Activated T-cell treated with anti-CD3 and anti-CD28 coated beads, Interleukin-2, amount 50 U/mL, for 1 hour (primary cell): ENCODE measurements at regions not wholly inside any gene's neighbourhood (a gene's known extent, or its start where the extent isn't known, plus 50 kb on each side); places are given as distances from the start of the nearest gene placed in this dataset.
"Not testable (repeated sequence)": the region's sequence is repeated elsewhere in the genome, so short reads cannot be mapped to it uniquely, and the experiment has no call there.

Experiments
- DNase-seq: peaks from one replicate; pipeline ENCODE4 v3.0.0-alpha.2; 2020

DNA sequence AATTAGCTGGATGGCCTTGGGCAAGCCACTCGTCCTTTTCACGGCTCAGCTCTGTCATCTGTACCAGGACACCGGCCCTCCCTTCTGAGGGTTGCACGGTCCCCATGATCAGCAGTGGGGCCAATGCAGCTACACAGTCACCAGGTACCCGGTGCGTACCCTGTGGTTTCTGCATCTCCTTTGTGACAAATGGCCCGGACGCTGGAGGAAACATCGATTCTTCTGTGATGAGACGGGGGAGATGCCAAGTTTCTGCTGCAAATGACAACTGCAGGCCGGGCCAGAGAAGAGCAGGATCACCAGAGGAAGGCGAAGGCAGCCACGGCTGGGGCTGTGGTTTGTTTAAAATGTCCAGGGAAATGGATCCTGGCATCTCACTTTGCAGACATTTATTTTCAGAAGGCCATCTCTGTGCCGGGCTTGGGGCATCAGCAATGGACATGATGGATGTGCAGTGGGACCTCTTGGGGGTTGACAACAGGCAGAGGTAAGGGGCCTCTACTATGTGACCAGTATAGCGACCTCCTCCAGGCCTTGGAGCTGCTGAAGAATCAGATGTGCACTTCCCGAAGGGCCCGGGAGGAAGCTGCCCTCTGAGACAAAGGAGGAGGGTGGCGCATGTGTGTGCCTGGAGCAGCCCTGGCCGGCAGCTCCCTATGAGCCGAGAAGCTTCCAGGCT, 221.9 kb upstream of the C1orf174 start:
- no peak for DNase-seq

DNA sequence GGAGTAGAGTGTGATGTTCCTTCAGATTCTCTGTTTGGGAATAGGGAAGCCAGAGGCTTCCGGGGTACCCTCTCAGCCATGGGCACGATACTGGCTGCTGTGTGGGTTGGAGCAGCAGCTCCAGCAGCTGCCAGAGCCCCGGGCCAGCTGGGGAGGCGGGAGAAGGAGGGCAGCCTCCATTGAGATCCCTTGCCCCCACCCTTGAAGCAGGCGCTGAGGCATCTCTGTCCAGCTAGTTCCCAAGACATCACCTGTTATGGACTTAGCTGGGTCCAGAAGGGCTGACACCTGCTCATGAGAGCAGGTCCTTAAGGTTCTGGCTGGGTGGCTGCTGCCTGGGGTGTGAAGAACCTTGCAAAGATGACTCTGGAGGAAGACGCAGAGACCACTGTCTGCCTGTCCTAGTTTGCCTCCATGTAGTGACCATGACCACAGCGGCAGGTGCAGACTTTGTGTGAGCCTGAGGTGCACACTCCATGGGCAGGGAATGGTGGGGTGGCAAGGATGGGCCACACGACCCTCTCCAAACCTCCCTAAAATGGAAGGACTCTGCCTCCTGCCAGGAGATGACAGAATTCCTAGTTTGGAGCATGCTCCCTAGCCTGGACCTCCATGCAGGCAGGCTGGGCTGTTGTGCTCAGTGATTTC, 222.6 kb upstream of the C1orf174 start:
- DNase-seq = no peak

DNA sequence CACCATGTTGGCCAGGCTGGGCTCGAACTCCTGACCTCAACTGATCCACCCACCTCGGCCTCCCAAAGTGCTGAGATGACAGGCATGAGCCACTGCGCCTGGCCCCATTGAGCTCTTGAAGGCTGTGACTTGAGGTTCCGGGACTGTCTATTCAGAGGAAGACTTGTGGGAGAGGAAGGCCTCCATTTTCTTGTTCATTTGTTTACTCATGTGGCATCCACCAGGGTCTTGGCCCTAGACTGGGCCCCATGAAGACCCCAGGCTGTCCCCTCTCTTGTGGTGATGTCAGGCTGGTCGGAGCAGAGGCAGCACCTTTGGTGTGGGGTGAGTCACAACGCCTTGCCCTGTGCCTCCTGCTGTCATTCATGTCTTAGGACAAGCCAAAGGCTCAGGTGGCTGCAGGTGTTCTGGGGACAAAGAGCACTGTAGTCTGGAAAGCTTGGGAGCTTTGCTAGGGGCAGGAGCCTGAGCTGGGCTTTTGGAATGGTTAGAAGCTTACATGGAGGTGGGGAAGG, 224.6 kb upstream of the C1orf174 start:
- DNase-seq = no peak

- DNase-seq = no peak
These were observed 226.2 kb upstream of the C1orf174 start for GRCh38 chr1:4126251-4126650.

- no peak for DNase-seq
These were observed 226.9 kb upstream of the C1orf174 start for GRCh38 chr1:4126731-4127591.

GRCh38 chr1:4127592-4128140, 227.6 kb upstream of the C1orf174 start:
- no peak for DNase-seq

DNA sequence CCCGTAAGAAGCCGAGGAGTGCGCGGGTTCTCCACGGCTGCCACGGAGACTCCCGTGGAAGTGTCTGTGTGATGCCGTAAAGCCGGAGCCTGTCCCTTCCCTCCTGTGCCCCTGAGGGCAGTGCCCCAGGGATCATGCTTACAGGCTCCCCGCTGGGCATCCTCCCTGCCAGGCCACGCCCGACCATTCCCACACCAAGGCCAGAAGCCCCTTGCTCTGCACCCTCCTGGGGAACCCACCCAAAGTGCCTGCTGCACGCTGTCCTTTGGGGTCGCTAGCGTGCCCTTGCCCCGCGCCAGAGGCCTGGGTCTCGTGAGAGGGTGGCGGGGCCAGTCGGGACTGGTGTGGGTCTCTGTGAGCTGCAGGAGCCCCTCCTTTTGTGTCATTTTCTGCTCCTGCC, 228.5 kb upstream of the C1orf174 start:
- no peak for DNase-seq

- DNase-seq = no peak
These were observed 229.6 kb upstream of the C1orf174 start for GRCh38 chr1:4129693-4130092.

DNA sequence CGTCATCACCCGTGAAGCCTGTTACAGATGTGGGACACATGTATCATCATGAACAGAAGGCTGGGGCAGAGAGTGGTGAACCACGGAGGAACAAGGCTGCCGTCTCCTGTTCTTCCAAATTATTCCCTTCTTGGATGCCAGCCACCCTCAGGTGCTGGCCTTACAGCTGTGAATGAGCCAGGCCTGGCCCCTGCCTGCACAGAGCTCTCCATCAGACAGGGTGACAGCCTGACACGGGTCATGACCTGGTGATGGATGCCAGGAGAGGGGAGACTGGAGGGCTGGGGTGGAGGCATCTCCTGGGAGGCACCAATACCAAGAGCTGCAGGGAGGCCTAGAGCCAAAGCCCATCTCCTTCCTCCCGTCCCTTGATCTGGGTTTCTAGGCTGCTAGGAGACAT, 230.0 kb upstream of the C1orf174 start:
- DNase-seq = no peak

DNA sequence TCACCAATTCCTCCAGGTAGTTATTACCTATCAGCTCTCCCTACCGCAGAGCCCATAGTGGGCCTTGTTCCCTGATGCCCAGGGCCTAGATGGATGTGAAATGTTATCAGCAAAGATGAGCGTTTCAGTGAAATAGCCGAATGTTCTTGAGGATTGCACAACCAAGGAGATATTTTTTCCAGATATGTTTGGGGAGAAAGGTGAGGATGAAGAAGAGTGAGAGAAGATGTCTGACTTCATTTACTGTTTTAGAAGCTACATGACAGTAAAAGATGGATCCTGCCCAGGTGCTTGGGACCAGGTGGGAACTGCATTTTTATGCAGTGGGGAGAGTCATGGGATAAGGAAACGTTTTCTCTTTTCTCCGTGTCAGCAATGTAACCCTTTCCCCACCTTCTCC, 231.7 kb upstream of the C1orf174 start:
- DNase-seq = no peak

- DNase-seq = no peak
These were observed 232.6 kb upstream of the C1orf174 start for GRCh38 chr1:4132352-4133296.

- DNase-seq = no peak
These were observed 233.3 kb upstream of the C1orf174 start for GRCh38 chr1:4133297-4133938.

DNA sequence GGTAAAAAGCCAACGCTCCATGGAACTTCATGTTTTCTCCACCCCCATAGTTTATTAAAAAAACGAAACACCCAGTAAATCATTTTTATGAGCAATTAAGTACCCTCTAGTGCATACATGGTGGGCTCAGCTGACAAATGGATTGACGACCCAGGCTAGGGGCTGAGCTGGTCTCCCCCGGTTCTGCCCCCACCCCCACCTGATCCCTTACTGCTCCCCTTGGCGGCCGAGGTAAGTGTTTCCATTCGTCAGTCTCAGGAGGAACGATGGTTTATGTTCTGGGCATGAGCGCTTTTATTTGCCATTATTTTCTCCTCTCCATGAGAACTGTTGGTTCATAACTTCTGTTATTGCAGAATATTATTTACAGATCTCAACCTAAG, 233.9 kb upstream of the C1orf174 start:
- DNase-seq = no peak

DNA sequence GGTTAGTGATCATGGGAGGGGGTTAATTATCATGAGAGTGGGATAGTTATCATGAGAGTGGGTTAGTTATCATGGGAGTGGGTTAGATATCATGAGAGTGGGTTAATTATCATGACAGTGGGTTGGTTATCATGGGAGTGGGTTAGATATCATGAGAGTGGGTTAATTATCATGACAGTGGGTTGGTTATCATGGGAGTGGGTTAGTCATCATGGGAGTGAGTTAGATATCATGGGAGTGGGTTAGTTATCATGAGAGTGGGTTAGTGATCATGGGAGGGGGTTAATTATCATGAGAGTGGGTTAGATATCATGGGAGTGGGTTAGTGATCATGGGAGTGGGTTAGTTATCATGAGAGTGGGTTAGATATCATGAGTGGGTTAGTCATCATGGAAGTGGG, 235.8 kb upstream of the C1orf174 start:
- not testable (repeated sequence) for DNase-seq

- DNase-seq = no peak
These were observed 237.7 kb upstream of the C1orf174 start for GRCh38 chr1:4137621-4138415.

- DNase-seq = no peak
These were observed 239.6 kb upstream of the C1orf174 start for GRCh38 chr1:4139646-4140045.

- no peak for DNase-seq
These were observed 240.2 kb upstream of the C1orf174 start for GRCh38 chr1:4140241-4140640.

- no peak for DNase-seq
These were observed 240.7 kb upstream of the C1orf174 start for GRCh38 chr1:4140821-4141220.

- no peak for DNase-seq
These were observed 244.4 kb upstream of the C1orf174 start for GRCh38 chr1:4144349-4144971.

DNA sequence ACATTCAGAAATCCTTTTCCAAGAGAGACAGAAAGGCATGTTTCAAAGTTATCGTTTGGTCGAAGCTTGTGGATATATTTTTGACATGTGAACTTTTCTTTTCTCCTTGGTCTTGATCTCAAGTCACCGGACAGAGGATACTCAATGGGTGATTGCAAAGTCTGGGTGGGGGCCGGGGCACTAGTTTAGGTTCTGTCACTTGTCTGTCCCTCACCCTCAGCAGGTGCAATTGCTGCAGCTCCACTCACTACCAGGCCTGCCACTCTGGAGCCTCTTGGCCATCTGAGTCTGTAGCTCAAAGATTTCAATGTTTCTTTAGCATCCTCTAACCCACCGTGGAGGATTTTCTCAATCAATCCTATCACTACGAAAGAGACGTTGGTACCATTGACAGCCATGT, 246.0 kb upstream of the C1orf174 start:
- no peak for DNase-seq
